T-cell (primary cell): ENCODE measurements at regions not wholly inside any gene's neighbourhood (a gene's known extent, or its start where the extent isn't known, plus 50 kb on each side); places are given as distances from the start of the nearest gene placed in this dataset.

Experiments used
- ATAC-seq, 4 experiments: fragments of 200-7000 bp in 3 of 4; fragments of 150-1000 bp in 1 of 4; cut with Tn5 transposase; replicated peaks in 1 of 4; 1 replicate in 3 of 4; 2 replicates in 1 of 4; pipeline ENCODE4 v1.10.0; 2021; ENCODE audit warnings: moderate library complexity in 3 of 4, mild to moderate bottlenecking in 2 of 4, moderate number of reproducible peaks in 1 of 4
- CTCF ChIA-PET, 2 donors: fragments of 300-600 bp; sonication (Branson Sonifier 250); formaldehyde crosslinking; loops; one replicate each; lab custom pipeline; 2022; ENCODE audit warnings: antibody characterized with exemption in 2 of 2; lab: Charles Lee
- POLR2A ChIA-PET, 2 donors: fragments of 300-600 bp; sonication (Branson Sonifier 250); formaldehyde crosslinking; loops; one replicate each; lab custom pipeline; 2022; ENCODE audit warnings: antibody characterized with exemption in 2 of 2; lab: Charles Lee
- DNase-seq, 35 experiments: peaks; one replicate each; pipeline versions ENCODE4 v3.0.0 to v3.0.0-alpha.2; 2013 to 2023
- H3K27ac ChIP-seq: one replicate; pipeline ENCODE4 v1.5.1; 2013; ENCODE audit warnings: low read length
- H3K27me3 ChIP-seq, 2 experiments: replicated peaks in 1 of 2; 1 replicate in 1 of 2; 2 replicates in 1 of 2; pipeline versions ENCODE4 v1.6.1 to v1.7.0; 2013; ENCODE audit warnings: low read length in 1 of 2, mixed read lengths in 1 of 2; ENCODE audit not compliant: control insufficient read depth in 2 of 2, insufficient read depth in 2 of 2; ENCODE audit errors: extremely low read depth in 1 of 2
- H3K36me3 ChIP-seq, 2 donors: 1 replicate in 1 of 2; 2 replicates in 1 of 2; pipeline versions ENCODE4 v1.6.1 to v1.7.0; 2013; ENCODE audit warnings: low read length in 1 of 2; ENCODE audit not compliant: control insufficient read depth in 2 of 2, insufficient read depth in 1 of 2; ENCODE audit errors: extremely low read depth in 1 of 2
- H3K4me1 ChIP-seq, 2 experiments: 1 replicate in 1 of 2; 2 replicates in 1 of 2; pipeline versions ENCODE4 v1.6.1 to v1.7.0; 2013; ENCODE audit warnings: low read length in 2 of 2, mixed read lengths in 1 of 2; ENCODE audit not compliant: insufficient read depth in 2 of 2, control insufficient read depth in 1 of 2; ENCODE audit errors: extremely low read depth in 1 of 2
- H3K4me3 ChIP-seq, 2 donors: 1 replicate in 1 of 2; 2 replicates in 1 of 2; pipeline versions ENCODE4 v1.5.1 to v1.7.0; 2013; ENCODE audit warnings: mild to moderate bottlenecking in 2 of 2, low read length in 1 of 2, moderate library complexity in 1 of 2; ENCODE audit not compliant: control insufficient read depth in 1 of 2; ENCODE audit errors: extremely low read depth in 1 of 2
- H3K9me3 ChIP-seq: 2 replicates; pipeline ENCODE4 v1.7.0; 2013
- H3K27ac Mint-ChIP-seq, 2 donors: one replicate each; pipeline ENCODE4 v1.8.0; 2020 to 2021; ENCODE audit warnings: mild to moderate bottlenecking in 2 of 2, mixed read lengths in 2 of 2
- H3K27me3 Mint-ChIP-seq, 2 donors: one replicate each; pipeline ENCODE4 v1.8.0; 2021 to 2022; ENCODE audit warnings: mixed read lengths in 2 of 2
- H3K36me3 Mint-ChIP-seq: one replicate; pipeline ENCODE4 v1.8.0; 2021; ENCODE audit warnings: mixed read lengths
- H3K4me1 Mint-ChIP-seq, 3 donors: one replicate each; pipeline ENCODE4 v1.8.0; 2020 to 2022; ENCODE audit warnings: mixed read lengths in 3 of 3, mild to moderate bottlenecking in 1 of 3
- H3K4me3 Mint-ChIP-seq, 3 donors: one replicate each; pipeline ENCODE4 v1.8.0; 2020 to 2022; ENCODE audit warnings: mild to moderate bottlenecking in 3 of 3, mixed read lengths in 3 of 3, moderate library complexity in 3 of 3
- H3K9me3 Mint-ChIP-seq, 3 donors: one replicate each; pipeline ENCODE4 v1.8.0; 2020 to 2022; ENCODE audit warnings: mixed read lengths in 3 of 3
- WGBS: methylation state at CpG from one replicate; pipeline ENCODE4 v1.1.5; 2013; ENCODE audit warnings: missing lambda C conversion rate; ENCODE audit not compliant: insufficient coverage; 5-methylcytosine and 5-hydroxymethylcytosine counted together

DNA sequence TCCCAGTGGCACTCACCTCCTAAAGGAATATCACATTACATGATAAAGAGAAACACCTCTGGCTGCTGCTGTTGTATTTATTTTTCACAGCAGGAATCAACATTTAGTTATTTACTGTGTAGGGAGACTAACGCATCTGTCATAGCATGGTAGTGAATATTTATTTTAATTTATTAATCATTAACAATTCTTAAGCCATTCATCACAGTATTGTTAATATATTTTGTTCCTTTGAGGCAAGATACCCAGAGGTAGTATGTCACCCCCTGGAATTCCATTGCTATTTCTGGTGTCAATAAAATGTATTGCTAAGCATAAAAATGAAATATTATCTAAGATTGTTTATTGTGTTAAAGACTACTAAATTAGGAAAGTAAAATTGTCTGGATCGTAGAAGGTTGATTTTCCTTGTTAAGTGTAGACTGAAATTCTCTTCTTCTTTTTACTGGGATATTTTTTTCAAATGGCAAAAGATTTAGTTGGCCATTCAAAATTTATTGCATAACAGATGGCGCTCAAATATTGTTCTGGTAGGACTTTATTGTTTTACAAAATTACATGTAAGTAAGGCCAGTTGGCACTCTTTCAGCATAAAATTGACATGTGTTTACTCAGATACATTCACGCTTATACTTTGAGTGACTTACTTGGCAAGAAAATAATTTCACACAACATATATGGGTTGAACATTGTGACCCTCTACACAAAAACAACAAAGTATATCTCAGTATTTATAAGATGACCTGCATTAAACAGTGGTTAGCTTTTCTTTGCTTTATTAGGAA, 1358.7 kb upstream of the SORCS1 start:
- no peak overlapping the region for H3K4me3 ChIP-seq
- Mint-ChIP-seq H3K27me3 (no peaks in the 10 kb centered on the region), H3K4me1 (no peaks in the 10 kb centered on the region), H3K27ac (no peak overlapping the region), H3K36me3 (no peaks in the 10 kb centered on the region), H3K4me3 (no peak overlapping the region), H3K9me3 (peaks cover 7 to 14% (median 9%) of the 10 kb centered on the region in 3 donors)
- CTCF ChIA-PET: no interaction called here
- no peaks in the 10 kb centered on the region for H3K4me1 ChIP-seq
- POLR2A ChIA-PET: no interaction called here
- no peaks in the 10 kb centered on the region for H3K27me3 ChIP-seq
- ATAC-seq (no peak), DNase-seq (no peak)
- WGBS: no CpG with 5 or more reads among the region's 4 CpGs
- H3K36me3 ChIP-seq: no peaks in the 10 kb centered on the region
- no peak overlapping the region for H3K27ac ChIP-seq
- no peaks in the 10 kb centered on the region for H3K9me3 ChIP-seq

- Histone ChIP-seq H3K4me1 (no peaks in the 10 kb centered on the region), H3K9me3 (no peaks in the 10 kb centered on the region), H3K4me3 (no peak overlapping the region), H3K36me3 (no peaks in the 10 kb centered on the region), H3K27me3 (no peaks in the 10 kb centered on the region), H3K27ac (no peak overlapping the region)
- no peaks in the 10 kb centered on the region for H3K27me3 Mint-ChIP-seq
- no peak overlapping the region for H3K4me3 Mint-ChIP-seq
- H3K4me1 Mint-ChIP-seq: no peaks in the 10 kb centered on the region
- DNase-seq (no peak), ATAC-seq (no peak)
- H3K9me3 Mint-ChIP-seq: peaks cover 14 to 16% (median 14%) of the 10 kb centered on the region in 3 donors
- POLR2A ChIA-PET: no interaction called here
- 60% methylated on average over 3 of the region's 8 CpGs for WGBS
- H3K27ac Mint-ChIP-seq: no peak overlapping the region
- no peaks in the 10 kb centered on the region for H3K36me3 Mint-ChIP-seq
- CTCF ChIA-PET: no interaction called here
Measured at GRCh38 chr10:108521827-108522492, 1357.5 kb upstream of the SORCS1 start.

- peaks cover 12 to 14% (median 13%) of the 10 kb centered on the region in 3 donors for H3K9me3 Mint-ChIP-seq
- no CpG with 5 or more reads among the region's 2 CpGs for WGBS
- ChIA-PET CTCF (no interaction called here), POLR2A (no interaction called here)
- no peaks in the 10 kb centered on the region for H3K36me3 ChIP-seq
- no peaks in the 10 kb centered on the region for H3K27me3 ChIP-seq
- H3K27ac ChIP-seq: no peak overlapping the region
- DNase-seq (no peak), ATAC-seq (no peak)
- no peaks in the 10 kb centered on the region for H3K9me3 ChIP-seq
- H3K4me1 ChIP-seq: no peaks in the 10 kb centered on the region
- no peak overlapping the region for H3K4me3 Mint-ChIP-seq
- no peak overlapping the region for H3K27ac Mint-ChIP-seq
- H3K27me3 Mint-ChIP-seq: no peaks in the 10 kb centered on the region
- H3K36me3 Mint-ChIP-seq: no peaks in the 10 kb centered on the region
- no peak overlapping the region for H3K4me3 ChIP-seq
- H3K4me1 Mint-ChIP-seq: no peaks in the 10 kb centered on the region
Measured at GRCh38 chr10:108515821-108516220, 1351.3 kb upstream of the SORCS1 start.

DNA sequence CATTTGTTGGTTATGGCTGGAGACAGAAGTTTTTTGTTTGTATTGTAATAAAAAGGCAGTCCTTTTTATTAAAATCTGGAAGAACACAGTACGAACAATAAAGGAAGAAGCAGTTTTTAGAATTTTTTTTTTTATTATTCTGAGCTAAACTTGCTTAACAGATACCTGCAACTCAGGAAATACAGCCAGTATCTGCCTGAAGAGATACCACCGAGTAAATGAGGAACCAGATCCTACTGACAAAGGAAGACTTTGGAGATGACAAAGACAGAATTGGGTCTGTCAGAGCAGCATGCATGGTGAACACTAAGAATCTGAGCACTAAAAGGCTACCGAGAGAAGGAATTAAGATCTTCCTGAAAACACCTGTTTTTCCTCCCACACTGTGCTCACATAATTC, 1335.9 kb upstream of the SORCS1 start:
- Mint-ChIP-seq H3K4me1 (no peaks in the 10 kb centered on the region), H3K27me3 (no peaks in the 10 kb centered on the region), H3K36me3 (no peaks in the 10 kb centered on the region), H3K27ac (no peak overlapping the region), H3K9me3 (peaks cover 9 to 19% (median 11%) of the 10 kb centered on the region in 3 donors), H3K4me3 (no peak overlapping the region)
- H3K27ac ChIP-seq: no peak overlapping the region
- no peaks in the 10 kb centered on the region for H3K9me3 ChIP-seq
- H3K4me1 ChIP-seq: no peaks in the 10 kb centered on the region
- ChIA-PET CTCF (no interaction called here), POLR2A (interaction anchor here in 1 of 2 donors (0.7 kb wide), 1 partner anchor 10 kb away, joined by 3 read pairs; no protein-coding TSS in a partner anchor)
- ATAC-seq (no peak), DNase-seq (no peak)
- 0% methylated on average over 1 of the region's 3 CpGs for WGBS
- H3K27me3 ChIP-seq: no peaks in the 10 kb centered on the region
- no peak overlapping the region for H3K4me3 ChIP-seq
- no peaks in the 10 kb centered on the region for H3K36me3 ChIP-seq

DNA sequence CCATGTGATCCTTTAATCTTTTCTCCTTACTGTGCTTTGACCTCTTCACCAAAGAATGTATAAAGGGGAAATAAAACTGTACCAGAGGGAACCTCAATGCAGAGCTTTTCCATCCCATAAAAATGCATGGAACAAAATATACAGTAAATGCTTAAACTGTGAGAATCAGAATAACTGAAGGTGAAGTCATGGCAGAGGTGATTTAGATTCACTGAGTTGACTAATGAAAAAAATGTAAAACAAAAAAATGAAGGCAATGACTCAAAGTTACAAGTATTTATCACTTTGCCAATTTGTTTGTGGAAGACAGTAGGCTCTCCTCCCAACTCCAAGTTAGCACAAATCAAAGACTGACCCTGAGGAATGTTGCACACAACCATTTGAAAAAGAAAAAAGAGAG, 1331.6 kb upstream of the SORCS1 start:
- H3K36me3 Mint-ChIP-seq: no peaks in the 10 kb centered on the region
- no peaks in the 10 kb centered on the region for H3K27me3 ChIP-seq
- ATAC-seq (no peak), DNase-seq (no peak)
- no peaks in the 10 kb centered on the region for H3K27me3 Mint-ChIP-seq
- no peaks in the 10 kb centered on the region for H3K4me1 Mint-ChIP-seq
- no peak overlapping the region for H3K27ac Mint-ChIP-seq
- no peaks in the 10 kb centered on the region for H3K9me3 ChIP-seq
- no peak overlapping the region for H3K4me3 ChIP-seq
- POLR2A ChIA-PET: no interaction called here
- no peak overlapping the region for H3K4me3 Mint-ChIP-seq
- CTCF ChIA-PET: no interaction called here
- no peaks in the 10 kb centered on the region for H3K4me1 ChIP-seq
- H3K36me3 ChIP-seq: no peaks in the 10 kb centered on the region
- H3K9me3 Mint-ChIP-seq: peaks cover 14 to 23% (median 15%) of the 10 kb centered on the region in 3 donors
- no peak overlapping the region for H3K27ac ChIP-seq

- Mint-ChIP-seq H3K27me3 (no peaks in the 10 kb centered on the region), H3K4me3 (no peak overlapping the region), H3K9me3 (peaks cover 6 to 19% (median 15%) of the 10 kb centered on the region in 3 donors), H3K27ac (no peak overlapping the region), H3K36me3 (no peaks in the 10 kb centered on the region), H3K4me1 (no peaks in the 10 kb centered on the region)
- Histone ChIP-seq H3K4me1 (no peaks in the 10 kb centered on the region), H3K27me3 (no peaks in the 10 kb centered on the region), H3K9me3 (no peaks in the 10 kb centered on the region), H3K4me3 (no peak overlapping the region), H3K36me3 (no peaks in the 10 kb centered on the region), H3K27ac (no peak overlapping the region)
- no CpG with 5 or more reads among the region's 1 CpG for WGBS
- DNase-seq: no peak
- ChIA-PET POLR2A (no interaction called here), CTCF (no interaction called here)
- no peak for ATAC-seq
Measured at GRCh38 chr10:108490944-108491343, 1326.4 kb upstream of the SORCS1 start.
